A673 (cell line): ENCODE measurements at regions not wholly inside any gene's neighbourhood (a gene's known extent, or its start where the extent isn't known, plus 50 kb on each side); places are given as distances from the start of the nearest gene placed in this dataset.

Source experiments
- BruUV-seq: library from RNA; stranded (reverse); fragments of 400-500 nt; replicated peaks from 2 replicates; lab custom pipeline; 2021; lab: Mats Ljungman, UMichigan
- CTCF ChIA-PET: fragments of 300-600 bp; sonication (Branson Sonifier 250); formaldehyde crosslinking; loops from one replicate; lab custom pipeline; 2022; ENCODE audit warnings: antibody characterized with exemption; lab: Charles Lee
- POLR2A ChIA-PET: fragments of 300-600 bp; sonication (Branson Sonifier 250); formaldehyde crosslinking; loops from one replicate; lab custom pipeline; 2022; ENCODE audit warnings: antibody characterized with exemption; ENCODE audit not compliant: low non-redundant PET; lab: Charles Lee
- DNase-seq: peaks from one replicate; pipeline ENCODE4 v3.0.0-alpha.2; 2015; ENCODE audit warnings: low spot score
- H3K27ac ChIP-seq: fragments of 200-600 bp; sonication (generic); 2 replicates; pipeline ENCODE4 v1.5.1; 2016; ENCODE audit warnings: mixed run types, low read depth, mild to moderate bottlenecking, mixed read lengths, antibody characterized with exemption, low read length; ENCODE audit not compliant: poor library complexity, severe bottlenecking
- H3K27me3 ChIP-seq: fragments of 200-600 bp; sonication (generic); replicated peaks from 2 replicates; pipeline ENCODE4 v1.6.1; 2017; ENCODE audit warnings: mixed run types, low read depth, mild to moderate bottlenecking, mixed read lengths, antibody characterized with exemption, low read length; ENCODE audit not compliant: insufficient read depth, poor library complexity
- H3K36me3 ChIP-seq: fragments of 200-600 bp; sonication (generic); 2 replicates; pipeline ENCODE4 v1.6.1; 2016; ENCODE audit warnings: mixed run types, mild to moderate bottlenecking, mixed read lengths, antibody characterized with exemption, low read length; ENCODE audit not compliant: insufficient read depth, poor library complexity, severe bottlenecking
- H3K4me1 ChIP-seq: fragments of 200-600 bp; sonication (generic); 2 replicates; pipeline ENCODE4 v1.6.1; 2017; ENCODE audit warnings: mixed run types, mild to moderate bottlenecking, mixed read lengths, antibody characterized with exemption, low read length; ENCODE audit not compliant: insufficient read depth, poor library complexity, severe bottlenecking
- H3K4me3 ChIP-seq: fragments of 200-600 bp; sonication (generic); 2 replicates; pipeline ENCODE4 v1.5.1; 2016; ENCODE audit warnings: low read depth, mixed run types, mild to moderate bottlenecking, mixed read lengths, low read length; ENCODE audit not compliant: poor library complexity, severe bottlenecking
- H3K9me3 ChIP-seq: fragments of 200-600 bp; sonication (generic); 2 replicates; pipeline ENCODE4 v1.6.1; 2016; ENCODE audit warnings: mixed run types, low read depth, mild to moderate bottlenecking, mixed read lengths, antibody characterized with exemption, low read length; ENCODE audit not compliant: poor library complexity, severe bottlenecking
- EZH2 ChIP-seq: fragments of 200-600 bp; sonication (generic); IDR thresholded peaks from 2 replicates; pipeline ENCODE4 v1.6.1; 2017; ENCODE audit warnings: borderline replicate concordance, low read depth, mild to moderate bottlenecking, mixed read lengths, antibody characterized with exemption, low read length; ENCODE audit not compliant: poor library complexity, severe bottlenecking
- intact Hi-C: fragments of 100-400 bp; cut with micrococcal nuclease; formaldehyde crosslinking; loops from one replicate; pipeline ENCODE4 v1.10.0; 2022; ENCODE audit not compliant: unreplicated experiment
- TF ChIP-seq, protein P1 (sequence below): fragments of 300-800, 200-600 bp; sonication (generic); conservative IDR thresholded peaks from 2 replicates; pipeline ENCODE4 v1.5.1; 2017; ENCODE audit warnings: low read depth, mild to moderate bottlenecking, antibody characterized with exemption, low read length, moderate library complexity, mixed read lengths

DNA sequence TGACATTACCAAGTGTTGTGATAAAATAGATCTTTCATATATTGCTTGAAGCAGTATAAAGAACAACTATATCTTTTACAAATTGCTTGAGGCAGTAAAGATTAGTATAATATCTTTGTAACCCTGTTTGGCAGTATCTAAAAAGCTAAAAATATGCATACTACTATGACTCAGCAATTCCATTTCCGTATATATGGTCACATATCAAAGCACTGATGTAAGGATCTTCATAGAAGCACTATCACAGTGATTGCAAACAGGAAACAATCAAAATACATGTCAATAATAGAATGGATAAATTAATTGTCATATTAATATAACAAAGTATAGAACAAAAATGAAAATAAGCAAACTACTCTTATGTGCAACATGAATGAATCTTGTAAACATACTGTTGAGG, 158.4 kb upstream of the IGF1 start:
- POLR2A ChIA-PET: no interaction called here
- Histone ChIP-seq H3K27me3 (no peaks in the 10 kb centered on the region), H3K4me1 (no peaks in the 10 kb centered on the region), H3K27ac (no peak overlapping the region), H3K36me3 (no peaks in the 10 kb centered on the region), H3K4me3 (no peak overlapping the region), H3K9me3 (peaks cover 8% of the 10 kb centered on the region)
- peak; percentile 6 for DNase-seq
- no peak for TF ChIP-seq EZH2
- TF ChIP-seq, protein P1, sequence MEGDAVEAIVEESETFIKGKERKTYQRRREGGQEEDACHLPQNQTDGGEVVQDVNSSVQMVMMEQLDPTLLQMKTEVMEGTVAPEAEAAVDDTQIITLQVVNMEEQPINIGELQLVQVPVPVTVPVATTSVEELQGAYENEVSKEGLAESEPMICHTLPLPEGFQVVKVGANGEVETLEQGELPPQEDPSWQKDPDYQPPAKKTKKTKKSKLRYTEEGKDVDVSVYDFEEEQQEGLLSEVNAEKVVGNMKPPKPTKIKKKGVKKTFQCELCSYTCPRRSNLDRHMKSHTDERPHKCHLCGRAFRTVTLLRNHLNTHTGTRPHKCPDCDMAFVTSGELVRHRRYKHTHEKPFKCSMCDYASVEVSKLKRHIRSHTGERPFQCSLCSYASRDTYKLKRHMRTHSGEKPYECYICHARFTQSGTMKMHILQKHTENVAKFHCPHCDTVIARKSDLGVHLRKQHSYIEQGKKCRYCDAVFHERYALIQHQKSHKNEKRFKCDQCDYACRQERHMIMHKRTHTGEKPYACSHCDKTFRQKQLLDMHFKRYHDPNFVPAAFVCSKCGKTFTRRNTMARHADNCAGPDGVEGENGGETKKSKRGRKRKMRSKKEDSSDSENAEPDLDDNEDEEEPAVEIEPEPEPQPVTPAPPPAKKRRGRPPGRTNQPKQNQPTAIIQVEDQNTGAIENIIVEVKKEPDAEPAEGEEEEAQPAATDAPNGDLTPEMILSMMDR: no peak
- CTCF ChIA-PET: no interaction called here
- no TSS peak for BruUV-seq
- intact Hi-C loops: no loop called here

DNA sequence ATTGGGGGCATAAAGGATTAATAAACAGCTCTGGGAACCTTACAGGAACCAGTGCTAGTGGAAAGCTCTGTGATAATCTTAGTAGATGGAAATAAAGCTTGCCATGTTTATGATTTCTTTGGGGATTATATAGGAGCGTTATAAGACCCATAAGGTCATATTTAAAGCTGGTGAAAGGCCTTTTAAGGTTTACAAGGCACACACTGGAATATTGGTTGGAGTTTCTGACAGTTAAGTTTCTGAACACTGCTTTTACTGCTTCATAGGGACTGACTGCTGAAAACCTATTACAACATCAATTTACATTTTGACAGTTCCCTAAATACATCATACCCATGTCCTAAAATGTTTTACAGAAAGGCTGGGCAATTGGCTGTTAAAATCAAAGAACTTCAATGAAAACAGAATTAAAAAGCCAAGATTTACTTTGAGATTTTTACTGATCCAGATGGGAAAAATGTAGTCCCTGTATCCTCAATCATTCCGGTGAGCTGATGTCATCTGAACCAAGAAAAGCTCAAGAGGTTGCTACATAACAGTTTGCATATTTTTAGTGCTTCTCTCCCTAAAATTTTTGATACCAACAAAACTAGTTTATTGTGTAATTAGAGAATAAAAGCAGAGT, 153.7 kb upstream of the IGF1 start:
- Histone ChIP-seq H3K27me3 (no peaks in the 10 kb centered on the region), H3K9me3 (no peaks in the 10 kb centered on the region), H3K4me1 (no peaks in the 10 kb centered on the region), H3K4me3 (no peak overlapping the region), H3K36me3 (no peaks in the 10 kb centered on the region), H3K27ac (no peak overlapping the region)
- BruUV-seq: no TSS peak
- intact Hi-C loops: no loop called here
- ChIA-PET CTCF (no interaction called here), POLR2A (no interaction called here)
- DNase-seq: no peak
- TF ChIP-seq, protein P1: no peak
- TF ChIP-seq EZH2: no peak

DNA sequence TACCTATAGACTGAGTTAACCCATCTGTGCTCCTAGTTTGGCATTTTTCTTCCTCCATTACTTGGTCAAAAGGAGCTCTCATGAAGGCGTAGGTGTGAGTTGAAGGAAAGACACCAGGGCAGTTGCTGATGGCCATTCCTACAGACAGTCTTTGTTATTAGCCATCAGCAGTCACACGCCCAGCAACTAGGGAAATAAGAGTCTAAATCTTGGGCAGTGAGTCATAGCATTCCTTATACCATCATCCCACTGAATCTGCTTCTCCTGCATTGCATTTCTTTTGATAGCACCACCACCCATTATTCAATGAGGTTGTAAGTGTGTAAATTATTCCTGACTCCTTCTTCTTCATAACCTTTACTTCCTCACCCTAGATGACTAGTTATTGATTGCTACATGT, 150.9 kb upstream of the IGF1 start:
- Histone ChIP-seq H3K9me3 (peaks cover 4% of the 10 kb centered on the region), H3K4me1 (no peaks in the 10 kb centered on the region), H3K36me3 (no peaks in the 10 kb centered on the region), H3K27ac (no peak overlapping the region), H3K27me3 (no peaks in the 10 kb centered on the region), H3K4me3 (no peak overlapping the region)
- no peak for DNase-seq
- ChIA-PET POLR2A (no interaction called here), CTCF (no interaction called here)
- TF ChIP-seq, protein P1: no peak
- TF ChIP-seq EZH2: no peak
- intact Hi-C loops: no loop called here
- BruUV-seq: no TSS peak
